ENCODE measurements at regions not wholly inside any gene's neighbourhood (a gene's known extent, or its start where the extent isn't known, plus 50 kb on each side); places are given as distances from the start of the nearest gene placed in this dataset.

DNA sequence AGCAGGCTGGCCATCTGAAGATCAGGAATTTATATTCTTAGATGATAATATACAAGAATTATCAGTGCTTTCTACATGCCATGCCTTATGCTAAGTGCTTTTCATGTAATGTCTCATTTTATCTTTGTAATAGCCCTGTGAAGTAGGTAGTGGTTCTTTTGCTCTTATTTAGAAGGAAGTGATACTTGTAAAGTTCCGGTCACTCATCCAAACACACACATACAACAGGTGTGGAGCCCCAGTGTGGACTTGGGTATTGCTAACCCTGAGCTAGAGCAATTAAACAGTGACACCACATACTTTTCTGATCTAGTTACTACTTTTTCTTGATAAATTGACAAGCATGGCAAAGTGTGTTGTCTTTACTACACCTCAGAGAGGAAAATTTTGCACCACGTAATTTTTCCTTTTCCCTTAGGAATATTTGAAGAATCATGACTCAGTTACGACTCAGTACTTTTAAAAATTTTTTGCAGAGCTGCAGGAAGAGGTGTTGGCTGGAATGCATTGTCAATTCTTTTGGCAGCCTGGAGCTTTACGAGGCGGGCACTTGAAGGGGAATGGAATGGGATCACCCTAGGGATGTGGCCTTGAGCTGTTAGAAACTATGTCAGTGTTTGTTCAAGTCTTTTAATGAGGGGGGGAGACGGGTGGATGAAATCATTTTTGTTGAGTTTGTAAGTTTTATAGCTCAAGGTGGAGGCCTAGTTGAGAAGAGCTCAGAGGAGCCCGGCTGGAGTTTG lies 212.5 kb upstream of the CELF2 start:
- Histone ChIP-seq H3K27me3 (ENCODE audit: control insufficient read depth, insufficient read depth, low read length) (no peaks in the 10 kb centered on the region), H3K4me3 (ENCODE audit: low read depth, low read length) (no peak overlapping the region), H3K36me3 (ENCODE audit: control insufficient read depth, insufficient read depth, low read length) (no peaks in the 10 kb centered on the region)
- no peak for DNase-seq (ENCODE audit: low read depth)
- TF ChIP-seq, protein P1, sequence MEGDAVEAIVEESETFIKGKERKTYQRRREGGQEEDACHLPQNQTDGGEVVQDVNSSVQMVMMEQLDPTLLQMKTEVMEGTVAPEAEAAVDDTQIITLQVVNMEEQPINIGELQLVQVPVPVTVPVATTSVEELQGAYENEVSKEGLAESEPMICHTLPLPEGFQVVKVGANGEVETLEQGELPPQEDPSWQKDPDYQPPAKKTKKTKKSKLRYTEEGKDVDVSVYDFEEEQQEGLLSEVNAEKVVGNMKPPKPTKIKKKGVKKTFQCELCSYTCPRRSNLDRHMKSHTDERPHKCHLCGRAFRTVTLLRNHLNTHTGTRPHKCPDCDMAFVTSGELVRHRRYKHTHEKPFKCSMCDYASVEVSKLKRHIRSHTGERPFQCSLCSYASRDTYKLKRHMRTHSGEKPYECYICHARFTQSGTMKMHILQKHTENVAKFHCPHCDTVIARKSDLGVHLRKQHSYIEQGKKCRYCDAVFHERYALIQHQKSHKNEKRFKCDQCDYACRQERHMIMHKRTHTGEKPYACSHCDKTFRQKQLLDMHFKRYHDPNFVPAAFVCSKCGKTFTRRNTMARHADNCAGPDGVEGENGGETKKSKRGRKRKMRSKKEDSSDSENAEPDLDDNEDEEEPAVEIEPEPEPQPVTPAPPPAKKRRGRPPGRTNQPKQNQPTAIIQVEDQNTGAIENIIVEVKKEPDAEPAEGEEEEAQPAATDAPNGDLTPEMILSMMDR (IDR thresholded peaks at IDR 0.05; ENCODE audit: insufficient read depth, low read length, poor library complexity, severe bottlenecking) = no peak

GRCh38 chr10:10807106-10807505 lies 210.6 kb upstream of the CELF2 start:
- no peak overlapping the region for H3K4me3 ChIP-seq (ENCODE audit: low read depth, low read length)

DNA sequence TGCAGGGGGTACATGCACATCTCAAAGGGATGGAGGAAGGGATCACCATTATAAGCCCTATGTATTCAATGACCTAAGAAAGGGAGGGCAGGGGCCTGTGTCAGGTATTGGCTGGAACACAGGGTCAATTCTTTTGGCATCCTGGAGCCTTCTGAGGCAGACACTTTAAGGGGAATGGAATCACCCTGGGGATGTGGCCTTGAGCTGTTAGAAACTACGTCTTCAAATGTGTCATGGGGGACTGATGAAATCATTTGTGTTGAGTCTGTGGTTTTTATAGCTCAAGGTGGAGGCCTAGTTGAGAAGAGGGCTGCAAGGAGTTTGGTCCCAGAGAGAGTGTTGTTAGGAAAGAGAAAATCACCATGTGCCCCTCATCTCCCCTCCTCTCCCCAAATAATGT lies 206.1 kb upstream of the CELF2 start:
- no peaks in the 10 kb centered on the region for H3K27me3 ChIP-seq (ENCODE audit: control insufficient read depth, insufficient read depth, low read length)
- DNase-seq (ENCODE audit: low read depth) = no peak
- TF ChIP-seq, protein P1 (IDR thresholded peaks at IDR 0.05; ENCODE audit: insufficient read depth, low read length, poor library complexity, severe bottlenecking) = no peak
- H3K4me3 ChIP-seq (ENCODE audit: low read depth, low read length) = no peak overlapping the region
- H3K36me3 ChIP-seq (ENCODE audit: control insufficient read depth, insufficient read depth, low read length) = no peaks in the 10 kb centered on the region

More at GRCh38 chr10:10807106-10807505, 210.6 kb upstream of the CELF2 start:
- Histone ChIP-seq H3K36me3 (ENCODE audit: control insufficient read depth, insufficient read depth, low read length) (no peaks in the 10 kb centered on the region), H3K27me3 (ENCODE audit: control insufficient read depth, insufficient read depth, low read length) (no peaks in the 10 kb centered on the region)
- TF ChIP-seq, protein P1 (IDR thresholded peaks at IDR 0.05; ENCODE audit: insufficient read depth, low read length, poor library complexity, severe bottlenecking) = no peak
- no peak for DNase-seq (ENCODE audit: low read depth)

GRCh38 chr10:10813656-10814055 lies 204.0 kb upstream of the CELF2 start:
- H3K36me3 ChIP-seq (ENCODE audit: control insufficient read depth, insufficient read depth, low read length) = no peaks in the 10 kb centered on the region
- TF ChIP-seq, protein P1 (IDR thresholded peaks at IDR 0.05; ENCODE audit: insufficient read depth, low read length, poor library complexity, severe bottlenecking) = no peak
- H3K4me3 ChIP-seq (ENCODE audit: low read depth, low read length) = no peak overlapping the region
- no peaks in the 10 kb centered on the region for H3K27me3 ChIP-seq (ENCODE audit: control insufficient read depth, insufficient read depth, low read length)
- DNase-seq (ENCODE audit: low read depth) = no peak

GRCh38 chr10:10814069-10814468 lies 203.6 kb upstream of the CELF2 start:
- no peak overlapping the region for H3K4me3 ChIP-seq (ENCODE audit: low read depth, low read length)

More at GRCh38 chr10:10814069-10814468, 203.6 kb upstream of the CELF2 start:
- DNase-seq (ENCODE audit: low read depth) = no peak
- Histone ChIP-seq H3K36me3 (ENCODE audit: control insufficient read depth, insufficient read depth, low read length) (no peaks in the 10 kb centered on the region), H3K27me3 (ENCODE audit: control insufficient read depth, insufficient read depth, low read length) (no peaks in the 10 kb centered on the region)
- TF ChIP-seq, protein P1 (IDR thresholded peaks at IDR 0.05; ENCODE audit: insufficient read depth, low read length, poor library complexity, severe bottlenecking) = no peak

All from kidney epithelial cell (primary cell).